GM23338 (cell line): ENCODE measurements at regions not wholly inside any gene's neighbourhood (a gene's known extent, or its start where the extent isn't known, plus 50 kb on each side); places are given as distances from the start of the nearest gene placed in this dataset.

Source experiments
- ATAC-seq: fragments of 200-7000 bp; cut with Tn5 transposase; 3 replicates; pipeline ENCODE4 v1.9.1; 2020
- DNase-seq: peaks from one replicate; pipeline ENCODE4 v3.0.0-alpha.2; 2015; ENCODE audit warnings: low spot score
- H2AFZ ChIP-seq: fragments of 200-600 bp; sonication (generic); 2 replicates; pipeline ENCODE4 v1.8.0; 2016; ENCODE audit warnings: antibody characterized with exemption, mild to moderate bottlenecking, moderate library complexity
- H3F3A ChIP-seq: fragments of 200-600 bp; sonication (generic); replicated peaks from 2 replicates; pipeline ENCODE4 v1.8.0; 2017; ENCODE audit warnings: antibody characterized with exemption, mixed run types, low read depth
- H3K27ac ChIP-seq: fragments of 200-600 bp; sonication (generic); 2 replicates; pipeline ENCODE4 v1.6.1; 2016; ENCODE audit warnings: low read depth
- H3K27me3 ChIP-seq: fragments of 200-600 bp; sonication (generic); 2 replicates; pipeline ENCODE4 v1.8.0; 2016; ENCODE audit warnings: mild to moderate bottlenecking, mixed run types, moderate library complexity; ENCODE audit not compliant: insufficient read depth
- H3K36me3 ChIP-seq: fragments of 200-600 bp; sonication (generic); 2 replicates; pipeline ENCODE4 v1.8.0; 2016; ENCODE audit warnings: mild to moderate bottlenecking; ENCODE audit not compliant: insufficient read depth
- H3K4me1 ChIP-seq: fragments of 200-600 bp; sonication (generic); 2 replicates; pipeline ENCODE4 v1.8.0; 2016; ENCODE audit warnings: mild to moderate bottlenecking, moderate library complexity; ENCODE audit not compliant: insufficient read depth
- H3K4me2 ChIP-seq: fragments of 200-600 bp; sonication (generic); 2 replicates; pipeline ENCODE4 v1.7.1; 2017; ENCODE audit warnings: mixed run types
- H3K4me3 ChIP-seq: fragments of 200-600 bp; sonication (generic); 2 replicates; pipeline ENCODE4 v1.6.1; 2016; ENCODE audit warnings: mixed run types
- H3K79me2 ChIP-seq: fragments of 200-600 bp; sonication (generic); replicated peaks from 2 replicates; pipeline ENCODE4 v1.8.0; 2017; ENCODE audit warnings: mild to moderate bottlenecking; ENCODE audit not compliant: insufficient read depth
- H3K9me2 ChIP-seq: fragments of 200-600 bp; sonication (generic); 2 replicates; pipeline ENCODE4 v1.8.0; 2017; ENCODE audit not compliant: insufficient read depth
- H4K20me1 ChIP-seq: fragments of 200-600 bp; sonication (generic); replicated peaks from 2 replicates; pipeline ENCODE4 v1.8.0; 2017; ENCODE audit warnings: mild to moderate bottlenecking; ENCODE audit not compliant: insufficient read depth
- H3K27ac Mint-ChIP-seq: 2 replicates; pipeline ENCODE4 v1.8.0; 2020; ENCODE audit warnings: inconsistent platforms, mild to moderate bottlenecking, moderate library complexity, mixed read lengths
- H3K27me3 Mint-ChIP-seq: 3 replicates; pipeline ENCODE4 v1.8.0; 2022; ENCODE audit warnings: low read depth, mild to moderate bottlenecking, moderate library complexity, mixed read lengths, inconsistent platforms; ENCODE audit not compliant: insufficient read depth, poor library complexity
- H3K36me3 Mint-ChIP-seq: 3 replicates; pipeline ENCODE4 v1.8.0; 2021; ENCODE audit warnings: low read depth, mild to moderate bottlenecking, inconsistent platforms, moderate library complexity, mixed read lengths
- H3K4me1 Mint-ChIP-seq: 3 replicates; pipeline ENCODE4 v1.8.0; 2020; ENCODE audit warnings: mild to moderate bottlenecking, inconsistent platforms, mixed read lengths
- H3K4me3 Mint-ChIP-seq: 3 replicates; pipeline ENCODE4 v1.8.0; 2021; ENCODE audit warnings: moderate library complexity, mild to moderate bottlenecking, inconsistent platforms, mixed read lengths
- H3K9me3 Mint-ChIP-seq: 3 replicates; pipeline ENCODE4 v1.8.0; 2020; ENCODE audit warnings: moderate library complexity, mild to moderate bottlenecking, inconsistent platforms, mixed read lengths
- CREB1 ChIP-seq: fragments of 250-450 bp; sonication (Bioruptor Pico); IDR thresholded peaks from 2 replicates; pipeline ENCODE4 v1.5.0; 2020; ENCODE audit warnings: low read depth, mild to moderate bottlenecking, moderate library complexity
- CTCF ChIP-seq, 2 experiments: fragments of 200-600 bp in 1 of 2; sonication (generic) in 1 of 2; conservative IDR thresholded peaks; 2 replicates each; pipeline versions ENCODE4 v1.5.1 to v1.6.1; 2016 to 2017; ENCODE audit warnings: antibody characterized with exemption in 2 of 2, low read depth in 2 of 2, mild to moderate bottlenecking in 2 of 2, moderate library complexity in 1 of 2
- ETS1 ChIP-seq: IDR thresholded peaks from 2 replicates; pipeline ENCODE4 v1.6.1; 2016; ENCODE audit warnings: antibody characterized with exemption
- EZH2 ChIP-seq: fragments of 200-600 bp; sonication (generic); IDR thresholded peaks from one replicate; pipeline ENCODE4 v1.8.0; 2017; ENCODE audit warnings: antibody characterized with exemption, mild to moderate bottlenecking, low read depth; ENCODE audit not compliant: unreplicated experiment
- EZH2phosphoT487 ChIP-seq: fragments of 200-600 bp; sonication (generic); IDR thresholded peaks from one replicate; pipeline ENCODE4 v1.8.1; 2018; ENCODE audit warnings: antibody characterized with exemption; ENCODE audit not compliant: unreplicated experiment
- JUNB ChIP-seq: IDR thresholded peaks from one replicate; pipeline ENCODE4 v1.6.1; 2016; ENCODE audit warnings: antibody characterized with exemption; ENCODE audit not compliant: unreplicated experiment
- NANOG ChIP-seq: IDR thresholded peaks from 2 replicates; pipeline ENCODE4 v1.6.1; 2016; ENCODE audit warnings: antibody characterized with exemption, borderline replicate concordance
- POLR2AphosphoS5 ChIP-seq: IDR thresholded peaks from 2 replicates; pipeline ENCODE4 v1.6.1; 2016; ENCODE audit warnings: antibody characterized with exemption, low read depth
- STAT1 ChIP-seq: IDR thresholded peaks from one replicate; pipeline ENCODE4 v1.6.1; 2016; ENCODE audit warnings: antibody characterized with exemption; ENCODE audit not compliant: unreplicated experiment
- ZNF114 ChIP-seq: fragments of 250-450 bp; sonication (Bioruptor Pico); IDR thresholded peaks from 2 replicates; pipeline ENCODE4 v1.5.0; 2020; ENCODE audit warnings: mild to moderate bottlenecking, moderate library complexity
- ZNF331 ChIP-seq: fragments of 250-450 bp; sonication (Bioruptor Pico); IDR thresholded peaks from 2 replicates; pipeline ENCODE4 v1.5.0; 2020; ENCODE audit warnings: low read depth, mild to moderate bottlenecking, moderate library complexity
- ZNF462 ChIP-seq: fragments of 250-450 bp; sonication (Bioruptor Pico); IDR thresholded peaks from 2 replicates; pipeline ENCODE4 v1.5.0; 2020; ENCODE audit warnings: mild to moderate bottlenecking, moderate library complexity

GRCh38 chr13:107332188-107332587 is 764.3 kb upstream of the ARGLU1 start:
- Histone ChIP-seq H3K4me1 (no peaks in the 10 kb centered on the region), H3F3A (no peaks in the 10 kb centered on the region), H4K20me1 (no peaks in the 10 kb centered on the region), H2AFZ (no peak overlapping the region), H3K36me3 (no peaks in the 10 kb centered on the region), H3K4me2 (no peak overlapping the region), H3K27ac (no peak overlapping the region), H3K4me3 (no peak overlapping the region), H3K79me2 (no peaks in the 10 kb centered on the region), H3K9me2 (no peaks in the 10 kb centered on the region), H3K27me3 (no peaks in the 10 kb centered on the region)
- Mint-ChIP-seq H3K27ac (no peak overlapping the region), H3K9me3 (no peaks in the 10 kb centered on the region), H3K36me3 (no peaks in the 10 kb centered on the region), H3K27me3 (peaks cover 2% of the 10 kb centered on the region), H3K4me3 (no peak overlapping the region), H3K4me1 (no peaks in the 10 kb centered on the region)
- TF ChIP-seq ZNF114 (CRISPR knock-in tag) (no peak), ZNF331 (CRISPR knock-in tag) (no peak), NANOG (no peak), STAT1 (no peak), ETS1 (no peak), JUNB (no peak), EZH2phosphoT487 (no peak)
- DNase-seq = no peak
- ATAC-seq = no peak

- no peak overlapping the region for H3K4me3 Mint-ChIP-seq
- H3K4me3 ChIP-seq = no peak overlapping the region
- no peaks in the 10 kb centered on the region for H3K36me3 Mint-ChIP-seq
- H3K27ac Mint-ChIP-seq = no peak overlapping the region
- H3K27me3 Mint-ChIP-seq = peaks cover 2% of the 10 kb centered on the region
- DNase-seq = no peak
- H3F3A ChIP-seq = no peaks in the 10 kb centered on the region
- H3K4me1 Mint-ChIP-seq = no peaks in the 10 kb centered on the region
- ATAC-seq = no peak
- H3K4me2 ChIP-seq = no peak overlapping the region
- no peaks in the 10 kb centered on the region for H3K9me3 Mint-ChIP-seq
- peaks cover 1% of the 10 kb centered on the region; the same call in 1 of the 2 replicates for H3K9me2 ChIP-seq
- H3K4me1 ChIP-seq = no peaks in the 10 kb centered on the region
- no peaks in the 10 kb centered on the region for H4K20me1 ChIP-seq
- H3K36me3 ChIP-seq = no peaks in the 10 kb centered on the region
- no peak overlapping the region for H3K27ac ChIP-seq
- no peaks in the 10 kb centered on the region for H3K79me2 ChIP-seq
- H3K27me3 ChIP-seq = no peaks in the 10 kb centered on the region
- H2AFZ ChIP-seq = no peak overlapping the region
- TF ChIP-seq ZNF331 (CRISPR knock-in tag) (no peak), JUNB (no peak), ETS1 (no peak), CTCF (conservative IDR thresholded peaks at IDR 0.05; ENCODE audit: low read depth in 2 of 2) (no peak), ZNF462 (CRISPR knock-in tag) (no peak), EZH2 (no peak), EZH2phosphoT487 (no peak), ZNF114 (CRISPR knock-in tag) (no peak), NANOG (no peak), CREB1 (no peak), STAT1 (no peak), POLR2AphosphoS5 (no peak)
These were observed 763.4 kb upstream of the ARGLU1 start for GRCh38 chr13:107331359-107331758.
